ENCODE measurements at regions not wholly inside any gene's neighbourhood (a gene's known extent, or its start where the extent isn't known, plus 50 kb on each side); places are given as distances from the start of the nearest gene placed in this dataset.
"Not testable (repeated sequence)": the region's sequence is repeated elsewhere in the genome, so short reads cannot be mapped to it uniquely, and the experiment has no call there.

GRCh38 chr5:43837996-43838395 is 235.0 kb downstream of the NNT start:
- peak; percentile 33 for FAIRE-seq
- no peak for DNase-seq (ENCODE audit: insufficient read length, low spot score)

GRCh38 chr5:43837091-43837490 is 234.1 kb downstream of the NNT start:
- no peak for FAIRE-seq
- no peak for DNase-seq (ENCODE audit: insufficient read length, low spot score)

- no peak for DNase-seq (ENCODE audit: insufficient read length, low spot score)
- FAIRE-seq: no peak
These were observed 231.0 kb downstream of the NNT start for GRCh38 chr5:43833961-43834360.

GRCh38 chr5:43824325-43824964 is 221.5 kb downstream of the NNT start:
- not testable (repeated sequence) for FAIRE-seq

GRCh38 chr5:43818394-43818793 is 215.4 kb downstream of the NNT start:
- FAIRE-seq; DNase-seq (ENCODE audit: insufficient read length, low spot score): not testable (repeated sequence)

More at GRCh38 chr5:43824325-43824964, 221.5 kb downstream of the NNT start:
- DNase-seq (ENCODE audit: insufficient read length, low spot score): not testable (repeated sequence)

GRCh38 chr5:43815497-43815896 is 212.5 kb downstream of the NNT start:
- FAIRE-seq: no peak
- no peak for DNase-seq (ENCODE audit: insufficient read length, low spot score)

- DNase-seq (ENCODE audit: insufficient read length, low spot score): no peak
- no peak for FAIRE-seq
These were observed 201.7 kb downstream of the NNT start for GRCh38 chr5:43804723-43805122.

- no peak for FAIRE-seq
These were observed 201.1 kb downstream of the NNT start for GRCh38 chr5:43804041-43804440.

GRCh38 chr5:43802651-43803050 is 199.7 kb downstream of the NNT start:
- FAIRE-seq (no peak), DNase-seq (ENCODE audit: insufficient read length, low spot score) (no peak)

More at GRCh38 chr5:43804041-43804440, 201.1 kb downstream of the NNT start:
- no peak for DNase-seq (ENCODE audit: insufficient read length, low spot score)

GRCh38 chr5:43802119-43802518 is 199.1 kb downstream of the NNT start:
- DNase-seq (ENCODE audit: insufficient read length, low spot score): no peak
- FAIRE-seq: no peak

GRCh38 chr5:43798740-43799139 is 195.8 kb downstream of the NNT start:
- DNase-seq (ENCODE audit: insufficient read length, low spot score) (no peak), FAIRE-seq (no peak)

GRCh38 chr5:43791880-43792279 is 188.9 kb downstream of the NNT start:
- not testable (repeated sequence) for DNase-seq (ENCODE audit: insufficient read length, low spot score); FAIRE-seq

GRCh38 chr5:43785198-43785597 is 182.2 kb downstream of the NNT start:
- FAIRE-seq: no peak
- DNase-seq (ENCODE audit: insufficient read length, low spot score): no peak

- FAIRE-seq: no peak
These were observed 177.6 kb downstream of the NNT start for GRCh38 chr5:43780586-43780985.

GRCh38 chr5:43774881-43775399 is 172.0 kb downstream of the NNT start:
- FAIRE-seq (peak; percentile 40), DNase-seq (ENCODE audit: insufficient read length, low spot score) (no peak)

More at GRCh38 chr5:43780586-43780985, 177.6 kb downstream of the NNT start:
- DNase-seq (ENCODE audit: insufficient read length, low spot score): no peak

GRCh38 chr5:43773478-43773844 is 170.5 kb downstream of the NNT start:
- DNase-seq (ENCODE audit: insufficient read length, low spot score) (peak; percentile 49), FAIRE-seq (no peak)

- DNase-seq (ENCODE audit: insufficient read length, low spot score) (peak; percentile 10), FAIRE-seq (no peak)
These were observed 169.9 kb downstream of the NNT start for GRCh38 chr5:43772764-43773477.

GRCh38 chr5:43772458-43772763 is 169.4 kb downstream of the NNT start:
- no peak for FAIRE-seq
- DNase-seq (ENCODE audit: insufficient read length, low spot score): no peak

GRCh38 chr5:43771611-43772031 is 168.6 kb downstream of the NNT start:
- FAIRE-seq (no peak), DNase-seq (ENCODE audit: insufficient read length, low spot score) (no peak)

- FAIRE-seq (peak; percentile 42), DNase-seq (ENCODE audit: insufficient read length, low spot score) (no peak)
These were observed 166.8 kb downstream of the NNT start for GRCh38 chr5:43769571-43770355.
